Neuronal stem cell (in vitro differentiated cells): ENCODE measurements at regions not wholly inside any gene's neighbourhood (a gene's known extent, or its start where the extent isn't known, plus 50 kb on each side); places are given as distances from the start of the nearest gene placed in this dataset.

Experiments used
- DNase-seq: peaks from one replicate; pipeline ENCODE4 v3.0.0-alpha.2; 2013; ENCODE audit warnings: low spot score
- H2AFZ ChIP-seq: one replicate; pipeline ENCODE4 v1.6.1; 2013; ENCODE audit warnings: mild to moderate bottlenecking, low read length, inconsistent platforms
- H2AK5ac ChIP-seq: 2 replicates; pipeline ENCODE4 v1.6.1; 2013; ENCODE audit warnings: low read depth, mild to moderate bottlenecking, inconsistent platforms, low read length, moderate library complexity, mixed read lengths
- H2BK120ac ChIP-seq: 2 replicates; pipeline ENCODE4 v1.6.1; 2013; ENCODE audit warnings: low read depth, mild to moderate bottlenecking, inconsistent platforms, low read length, moderate library complexity, mixed read lengths
- H2BK12ac ChIP-seq: one replicate; pipeline ENCODE4 v1.6.1; 2013; ENCODE audit warnings: low read length, inconsistent platforms
- H2BK15ac ChIP-seq: 2 replicates; pipeline ENCODE4 v1.6.1; 2013; ENCODE audit warnings: mild to moderate bottlenecking, low read length, inconsistent platforms, mixed read lengths
- H2BK5ac ChIP-seq: one replicate; pipeline ENCODE4 v1.6.1; 2013; ENCODE audit warnings: inconsistent platforms, mild to moderate bottlenecking, low read length, moderate library complexity
- H3K14ac ChIP-seq: one replicate; pipeline ENCODE4 v1.6.1; 2013; ENCODE audit warnings: low read length, inconsistent platforms
- H3K18ac ChIP-seq: 2 replicates; pipeline ENCODE4 v1.6.1; 2013; ENCODE audit warnings: low read length, inconsistent platforms
- H3K23ac ChIP-seq: 2 replicates; pipeline ENCODE4 v1.6.1; 2013; ENCODE audit warnings: low read depth, mild to moderate bottlenecking, mixed read lengths, low read length, inconsistent platforms; ENCODE audit not compliant: poor library complexity
- H3K27ac ChIP-seq: replicated peaks from 3 replicates; pipeline ENCODE4 v1.5.1; 2013; ENCODE audit warnings: low read length, inconsistent platforms
- H3K27me3 ChIP-seq, 3 experiments: 2 replicates each; pipeline ENCODE4 v1.6.1; 2013; ENCODE audit warnings: low read length in 3 of 3, mild to moderate bottlenecking in 2 of 3, inconsistent platforms in 1 of 3, low read depth in 1 of 3, mixed read lengths in 1 of 3, moderate library complexity in 1 of 3; ENCODE audit not compliant: control insufficient read depth in 3 of 3, insufficient read depth in 3 of 3
- H3K36me3 ChIP-seq, 2 donors: replicated peaks in 1 of 2; 2 replicates each; pipeline ENCODE4 v1.6.1; 2013; ENCODE audit warnings: low read length in 2 of 2; ENCODE audit not compliant: control insufficient read depth in 2 of 2, insufficient read depth in 2 of 2
- H3K4ac ChIP-seq: 2 replicates; pipeline ENCODE4 v1.6.1; 2013; ENCODE audit warnings: inconsistent platforms, mild to moderate bottlenecking, low read length, moderate library complexity
- H3K4me1 ChIP-seq, 2 donors: 1 replicate in 1 of 2; 2 replicates in 1 of 2; pipeline ENCODE4 v1.6.1; 2013; ENCODE audit warnings: low read length in 2 of 2, low read depth in 1 of 2; ENCODE audit not compliant: control insufficient read depth in 2 of 2, insufficient read depth in 1 of 2
- H3K4me2 ChIP-seq: one replicate; pipeline ENCODE4 v1.6.1; 2013; ENCODE audit warnings: mild to moderate bottlenecking, low read length, inconsistent platforms; ENCODE audit not compliant: insufficient read depth, poor library complexity, severe bottlenecking
- H3K4me3 ChIP-seq, 2 donors: 2 replicates each; pipeline ENCODE4 v1.5.1; 2013; ENCODE audit warnings: low read length in 2 of 2, mild to moderate bottlenecking in 2 of 2, inconsistent platforms in 1 of 2, moderate library complexity in 1 of 2
- H3K79me1 ChIP-seq: one replicate; pipeline ENCODE4 v1.6.1; 2013; ENCODE audit warnings: low read depth, mild to moderate bottlenecking, inconsistent platforms, low read length, moderate library complexity
- H3K9ac ChIP-seq: one replicate; pipeline ENCODE4 v1.6.1; 2013; ENCODE audit warnings: mild to moderate bottlenecking, low read depth, low read length, inconsistent platforms; ENCODE audit not compliant: poor library complexity
- H3K9me3 ChIP-seq, 2 donors: replicated peaks in 1 of 2; 2 replicates each; pipeline versions ENCODE3 to v1.6.1; 2013; ENCODE audit warnings: low read length in 2 of 2, mild to moderate bottlenecking in 2 of 2, inconsistent platforms in 1 of 2, low read depth in 1 of 2, mixed read lengths in 1 of 2, moderate library complexity in 1 of 2; ENCODE audit not compliant: control insufficient read depth in 2 of 2, insufficient read depth in 1 of 2
- H4K8ac ChIP-seq: one replicate; pipeline ENCODE4 v1.6.1; 2013; ENCODE audit warnings: low read depth, mild to moderate bottlenecking, inconsistent platforms, low read length, moderate library complexity
- H4K91ac ChIP-seq: one replicate; pipeline ENCODE4 v1.6.1; 2013; ENCODE audit warnings: low read length, low read depth, mild to moderate bottlenecking, inconsistent platforms; ENCODE audit not compliant: poor library complexity
- WGBS, 2 donors: extraction: QIAGEN DNeasy Blood & Tissue Kit; methylation state at CpG; one replicate each; pipeline ENCODE4 v1.1.7; 2013; ENCODE audit warnings: missing lambda C conversion rate in 2 of 2, mixed read lengths in 1 of 2; ENCODE audit not compliant: insufficient read length in 2 of 2, insufficient replicate concordance in 1 of 2; ENCODE audit errors: extremely low coverage in 2 of 2; 5-methylcytosine and 5-hydroxymethylcytosine counted together

- H3K4me3 ChIP-seq: no peak overlapping the region
- H3K27ac ChIP-seq: no peak overlapping the region
These were observed 237.2 kb upstream of the CDH6 start for GRCh38 chr5:30956251-30956650.

GRCh38 chr5:30937070-30937469 is 256.4 kb upstream of the CDH6 start:
- H2BK120ac ChIP-seq: no peak overlapping the region
- no peak overlapping the region for H3K18ac ChIP-seq
- WGBS, 2 donors: no CpG with 5 or more reads among the region's 4 CpGs
- no peak overlapping the region for H4K91ac ChIP-seq
- no peak overlapping the region for H3K14ac ChIP-seq
- H3K36me3 ChIP-seq: no peaks in the 10 kb centered on the region
- no peak overlapping the region for H2AK5ac ChIP-seq
- H3K4me2 ChIP-seq: no peak overlapping the region
- no peak overlapping the region for H4K8ac ChIP-seq
- no peak overlapping the region for H2BK15ac ChIP-seq
- H3K4me3 ChIP-seq: no peak overlapping the region
- H3K9me3 ChIP-seq: no peaks in the 10 kb centered on the region
- no peak overlapping the region for H3K9ac ChIP-seq
- peaks cover 4 to 29% of the 10 kb centered on the region in 2 donors for H3K4me1 ChIP-seq
- no peak overlapping the region for H3K23ac ChIP-seq
- peak; percentile 9 for DNase-seq
- H3K4ac ChIP-seq: no peak overlapping the region
- no peak overlapping the region for H2BK12ac ChIP-seq
- peak overlapping the region; percentile 8 for H2AFZ ChIP-seq
- no peak overlapping the region for H2BK5ac ChIP-seq
- H3K27me3 ChIP-seq: no peaks in the 10 kb centered on the region
- H3K27ac ChIP-seq: no peak overlapping the region
- no peaks in the 10 kb centered on the region for H3K79me1 ChIP-seq

More at GRCh38 chr5:30956251-30956650, 237.2 kb upstream of the CDH6 start:
- Histone ChIP-seq H3K14ac (no peak overlapping the region), H2BK15ac (no peak overlapping the region), H3K36me3 (no peaks in the 10 kb centered on the region), H3K18ac (no peak overlapping the region), H2AK5ac (no peak overlapping the region), H2BK12ac (no peak overlapping the region), H3K9me3 (no peaks in the 10 kb centered on the region), H3K4me1 (peaks cover 2 to 6% of the 10 kb centered on the region in 2 donors), H3K79me1 (no peaks in the 10 kb centered on the region), H3K27me3 (no peaks in the 10 kb centered on the region), H3K23ac (no peak overlapping the region), H2BK5ac (no peak overlapping the region), H3K4ac (no peak overlapping the region), H4K91ac (no peak overlapping the region), H2AFZ (no peak overlapping the region), H3K9ac (no peak overlapping the region), H4K8ac (no peak overlapping the region), H3K4me2 (no peak overlapping the region), H2BK120ac (no peak overlapping the region)
- no peak for DNase-seq

- no peak overlapping the region for H2BK12ac ChIP-seq
- H3K4me3 ChIP-seq: no peak overlapping the region
- no peak overlapping the region for H3K27ac ChIP-seq
These were observed 259.9 kb upstream of the CDH6 start for GRCh38 chr5:30933599-30933998.

GRCh38 chr5:30932273-30933017 is 261.0 kb upstream of the CDH6 start:
- peaks cover 2 to 17% of the 10 kb centered on the region in 2 donors for H3K4me1 ChIP-seq
- H3K23ac ChIP-seq: no peak overlapping the region
- H3K9ac ChIP-seq: no peak overlapping the region
- no peak overlapping the region for H3K14ac ChIP-seq
- no peaks in the 10 kb centered on the region for H3K79me1 ChIP-seq
- H2BK5ac ChIP-seq: no peak overlapping the region
- H3K9me3 ChIP-seq: no peaks in the 10 kb centered on the region
- no peak overlapping the region for H4K91ac ChIP-seq
- WGBS, 2 donors: no CpG with 5 or more reads among the region's 4 CpGs
- no peak overlapping the region for H2BK15ac ChIP-seq
- H2AK5ac ChIP-seq: no peak overlapping the region
- no peak overlapping the region for H3K4ac ChIP-seq
- no peaks in the 10 kb centered on the region for H3K27me3 ChIP-seq
- no peak overlapping the region for H2BK120ac ChIP-seq
- H3K27ac ChIP-seq: no peak overlapping the region
- H3K4me3 ChIP-seq: no peak overlapping the region
- DNase-seq: no peak
- H4K8ac ChIP-seq: no peak overlapping the region
- H2BK12ac ChIP-seq: no peak overlapping the region
- no peaks in the 10 kb centered on the region for H3K36me3 ChIP-seq
- H3K18ac ChIP-seq: no peak overlapping the region
- peak overlapping the region; percentile 64 for H2AFZ ChIP-seq
- no peak overlapping the region for H3K4me2 ChIP-seq

More at GRCh38 chr5:30933599-30933998, 259.9 kb upstream of the CDH6 start:
- peaks cover 2 to 17% of the 10 kb centered on the region in 2 donors for H3K4me1 ChIP-seq
- H3K18ac ChIP-seq: no peak overlapping the region
- H3K9ac ChIP-seq: no peak overlapping the region
- H3K9me3 ChIP-seq: no peaks in the 10 kb centered on the region
- H3K36me3 ChIP-seq: no peaks in the 10 kb centered on the region
- WGBS, 2 donors: no CpG with 5 or more reads among the region's 4 CpGs
- no peak overlapping the region for H2AFZ ChIP-seq
- H2AK5ac ChIP-seq: no peak overlapping the region
- no peak overlapping the region for H2BK15ac ChIP-seq
- DNase-seq: no peak
- H3K4ac ChIP-seq: no peak overlapping the region
- H2BK120ac ChIP-seq: no peak overlapping the region
- no peaks in the 10 kb centered on the region for H3K27me3 ChIP-seq
- no peak overlapping the region for H3K14ac ChIP-seq
- H4K8ac ChIP-seq: no peak overlapping the region
- no peak overlapping the region for H4K91ac ChIP-seq
- H3K79me1 ChIP-seq: no peaks in the 10 kb centered on the region
- H3K4me2 ChIP-seq: no peak overlapping the region
- no peak overlapping the region for H2BK5ac ChIP-seq
- no peak overlapping the region for H3K23ac ChIP-seq
